ENCODE measurements at regions not wholly inside any gene's neighbourhood (a gene's known extent, or its start where the extent isn't known, plus 50 kb on each side); places are given as distances from the start of the nearest gene placed in this dataset.

- TF ChIP-seq POLR2A (IDR thresholded peaks at IDR 0.05), result no peak
- no peak for TF ChIP-seq CTCF (IDR thresholded peaks at IDR 0.05)
Measured at GRCh38 chr4:85416094-85416493, 58.9 kb upstream of the ARHGAP24 start.
